ENCODE measurements at regions not wholly inside any gene's neighbourhood (a gene's known extent, or its start where the extent isn't known, plus 50 kb on each side); places are given as distances from the start of the nearest gene placed in this dataset.
"Not testable (repeated sequence)": the region's sequence is repeated elsewhere in the genome, so short reads cannot be mapped to it uniquely, and the experiment has no call there.

DNA sequence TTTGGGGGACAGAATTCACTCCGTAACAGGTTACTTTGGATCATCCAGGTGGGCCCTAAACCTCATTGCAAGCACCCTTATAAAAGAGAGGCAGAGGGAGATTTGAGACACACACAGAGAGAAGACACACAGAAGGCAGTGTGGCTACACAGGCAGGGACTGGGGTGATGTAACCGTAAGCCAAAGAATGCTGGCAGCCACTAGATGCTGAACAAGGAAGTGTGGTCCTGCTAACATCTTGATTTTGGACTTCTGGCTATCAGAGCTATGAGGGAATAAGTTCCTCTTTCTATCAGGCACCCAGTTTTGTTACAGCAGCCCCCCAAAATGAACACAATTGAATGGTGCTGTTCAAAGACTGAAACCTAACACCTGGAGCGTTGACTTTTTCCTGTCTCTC is 191.3 kb upstream of the MYLIP start:
- H3K27me3 Mint-ChIP-seq (ENCODE audit: insufficient read depth, unreplicated experiment), result no peaks in the 10 kb centered on the region
- H3K4me3 Mint-ChIP-seq (ENCODE audit: unreplicated experiment), result no peak overlapping the region
- no peaks in the 10 kb centered on the region for H3K4me1 Mint-ChIP-seq (ENCODE audit: low read depth, unreplicated experiment)
- H3K36me3 Mint-ChIP-seq (ENCODE audit: insufficient read depth, unreplicated experiment), result peaks cover 6% of the 10 kb centered on the region
- intact Hi-C loops (cut with micrococcal nuclease; ENCODE audit: unreplicated experiment), result no loop called here
- DNase-seq, result no peak
- no peaks in the 10 kb centered on the region; the same call in 1 of the 2 replicates for H3K9me3 ChIP-seq
- H3K36me3 ChIP-seq (ENCODE audit: control insufficient read depth, insufficient read depth, low read length), result no peaks in the 10 kb centered on the region
- no peak for TF ChIP-seq CTCF (IDR thresholded peaks at IDR 0.05; ENCODE audit: insufficient read depth in 1 of 2, low read depth in 1 of 2, low read length in 1 of 2, severe bottlenecking in 1 of 2, unreplicated experiment in 1 of 2)
- no TSS peak for BruUV-seq (replicated peaks)
- H3K27me3 ChIP-seq (replicated peaks; ENCODE audit: control insufficient read depth, insufficient read depth, low read length), result no peaks in the 10 kb centered on the region
- no peak overlapping the region for H3K4me3 ChIP-seq (ENCODE audit: low read depth, low read length)
- H3K9me3 Mint-ChIP-seq (ENCODE audit: unreplicated experiment), result peaks cover 9% of the 10 kb centered on the region
- POLR2A ChIA-PET, result no interaction called here
- CTCF ChIA-PET, result no interaction called here
- H3K27ac Mint-ChIP-seq (ENCODE audit: unreplicated experiment), result no peak overlapping the region
- H3K4me1 ChIP-seq, result no peaks in the 10 kb centered on the region

- peaks cover 6% of the 10 kb centered on the region for H3K36me3 Mint-ChIP-seq (ENCODE audit: insufficient read depth, unreplicated experiment)
- peaks cover 3% of the 10 kb centered on the region for H3K9me3 ChIP-seq
- no peak for DNase-seq
- no peak for TF ChIP-seq CTCF (IDR thresholded peaks at IDR 0.05; ENCODE audit: insufficient read depth in 1 of 2, low read depth in 1 of 2, low read length in 1 of 2, severe bottlenecking in 1 of 2, unreplicated experiment in 1 of 2)
- H3K9me3 Mint-ChIP-seq (ENCODE audit: unreplicated experiment), result peaks cover 12% of the 10 kb centered on the region
- BruUV-seq (replicated peaks), result no TSS peak
- intact Hi-C loops (cut with micrococcal nuclease; ENCODE audit: unreplicated experiment), result no loop called here
- H3K4me3 ChIP-seq (ENCODE audit: low read depth, low read length), result no peak overlapping the region
- no peaks in the 10 kb centered on the region for H3K4me1 ChIP-seq
- no peak overlapping the region for H3K27ac Mint-ChIP-seq (ENCODE audit: unreplicated experiment)
- no peaks in the 10 kb centered on the region for H3K27me3 ChIP-seq (replicated peaks; ENCODE audit: control insufficient read depth, insufficient read depth, low read length)
- no peaks in the 10 kb centered on the region for H3K4me1 Mint-ChIP-seq (ENCODE audit: low read depth, unreplicated experiment)
- CTCF ChIA-PET, result no interaction called here
- no peaks in the 10 kb centered on the region for H3K36me3 ChIP-seq (ENCODE audit: control insufficient read depth, insufficient read depth, low read length)
- POLR2A ChIA-PET, result no interaction called here
- H3K4me3 Mint-ChIP-seq (ENCODE audit: unreplicated experiment), result no peak overlapping the region
- no peaks in the 10 kb centered on the region for H3K27me3 Mint-ChIP-seq (ENCODE audit: insufficient read depth, unreplicated experiment)
Measured at GRCh38 chr6:15936503-15936902, 192.4 kb upstream of the MYLIP start.

GRCh38 chr6:15935661-15936060 is 193.2 kb upstream of the MYLIP start:
- Mint-ChIP-seq H3K4me1 (ENCODE audit: low read depth, unreplicated experiment) (no peaks in the 10 kb centered on the region), H3K27ac (ENCODE audit: unreplicated experiment) (no peak overlapping the region), H3K27me3 (ENCODE audit: insufficient read depth, unreplicated experiment) (no peaks in the 10 kb centered on the region), H3K9me3 (ENCODE audit: unreplicated experiment) (peaks cover 20% of the 10 kb centered on the region), H3K4me3 (ENCODE audit: unreplicated experiment) (no peak overlapping the region), H3K36me3 (ENCODE audit: insufficient read depth, unreplicated experiment) (peaks cover 6% of the 10 kb centered on the region)
- no peaks in the 10 kb centered on the region for H3K27me3 ChIP-seq (replicated peaks; ENCODE audit: control insufficient read depth, insufficient read depth, low read length)
- peaks cover 3% of the 10 kb centered on the region for H3K9me3 ChIP-seq
- no peak overlapping the region for H3K4me3 ChIP-seq (ENCODE audit: low read depth, low read length)
- POLR2A ChIA-PET, result no interaction called here
- CTCF ChIA-PET, result no interaction called here
- H3K4me1 ChIP-seq, result no peaks in the 10 kb centered on the region
- no peak for DNase-seq
- TF ChIP-seq CTCF (IDR thresholded peaks at IDR 0.05; ENCODE audit: insufficient read depth in 1 of 2, low read depth in 1 of 2, low read length in 1 of 2, severe bottlenecking in 1 of 2, unreplicated experiment in 1 of 2), result no peak
- intact Hi-C loops (cut with micrococcal nuclease; ENCODE audit: unreplicated experiment), result no loop called here
- no TSS peak for BruUV-seq (replicated peaks)
- no peaks in the 10 kb centered on the region for H3K36me3 ChIP-seq (ENCODE audit: control insufficient read depth, insufficient read depth, low read length)

- peaks cover 25% of the 10 kb centered on the region for H3K9me3 Mint-ChIP-seq (ENCODE audit: unreplicated experiment)
- H3K36me3 ChIP-seq (ENCODE audit: control insufficient read depth, insufficient read depth, low read length); POLR2A ChIA-PET; H3K27me3 Mint-ChIP-seq (ENCODE audit: insufficient read depth, unreplicated experiment); H3K4me3 ChIP-seq (ENCODE audit: low read depth, low read length); intact Hi-C loops (cut with micrococcal nuclease; ENCODE audit: unreplicated experiment); H3K4me1 ChIP-seq; H3K9me3 ChIP-seq; BruUV-seq (replicated peaks); H3K36me3 Mint-ChIP-seq (ENCODE audit: insufficient read depth, unreplicated experiment); H3K27me3 ChIP-seq (replicated peaks; ENCODE audit: control insufficient read depth, insufficient read depth, low read length); H3K4me3 Mint-ChIP-seq (ENCODE audit: unreplicated experiment); H3K27ac Mint-ChIP-seq (ENCODE audit: unreplicated experiment); CTCF ChIA-PET; DNase-seq; H3K4me1 Mint-ChIP-seq (ENCODE audit: low read depth, unreplicated experiment): not testable (repeated sequence)
Measured at GRCh38 chr6:15931697-15932096, 197.2 kb upstream of the MYLIP start.
